Stomach (tissue), 8 donors: ENCODE measurements at regions not wholly inside any gene's neighbourhood (a gene's known extent, or its start where the extent isn't known, plus 50 kb on each side); places are given as distances from the start of the nearest gene placed in this dataset.

Experiments
- DNase-seq, 2 donors: peaks; one replicate each; pipeline versions ENCODE4 v3.0.0 to v3.0.0-alpha.2; 2013 to 2019
- H3K27ac ChIP-seq, 5 donors: fragments of 200-600 bp in 4 of 5; sonication (generic) in 4 of 5; one replicate each; pipeline ENCODE4 v1.5.1; 2013 to 2019; ENCODE audit warnings: mild to moderate bottlenecking in 1 of 5, moderate library complexity in 1 of 5
- H3K27me3 ChIP-seq, 3 donors: fragments of 200-600 bp; sonication (generic); one replicate each; pipeline ENCODE4 v1.5.1; 2017 to 2019; ENCODE audit warnings: mixed run types in 1 of 3
- H3K36me3 ChIP-seq, 4 donors: fragments of 200-600 bp; sonication (generic); 1 replicate in 3 of 4; 2 replicates in 1 of 4; pipeline ENCODE4 v1.5.1; 2016 to 2019
- H3K4me1 ChIP-seq, 4 donors: fragments of 200-600 bp; sonication (generic); one replicate each; pipeline ENCODE4 v1.5.1; 2016 to 2019
- H3K4me3 ChIP-seq, 4 donors: fragments of 200-600 bp; sonication (generic) in 3 of 4; one replicate each; pipeline ENCODE4 v1.5.1; 2016 to 2019; ENCODE audit warnings: mild to moderate bottlenecking in 1 of 4
- H3K9me3 ChIP-seq, 4 donors: fragments of 200-600 bp; sonication (generic); one replicate each; pipeline ENCODE4 v1.5.1; 2016 to 2019
- EP300 ChIP-seq: sonication (generic); formaldehyde crosslinking; IDR thresholded peaks from one replicate; pipeline ENCODE4 v1.6.1; 2017; ENCODE audit warnings: antibody characterized with exemption
- POLR2A ChIP-seq, 4 donors: fragments of 450-650 bp; IDR thresholded peaks; one replicate each; pipeline ENCODE4 v1.6.1; 2016; ENCODE audit warnings: antibody characterized with exemption in 4 of 4, control low read depth in 2 of 4, mild to moderate bottlenecking in 1 of 4, moderate library complexity in 1 of 4
- POLR2AphosphoS5 ChIP-seq, 3 donors: sonication (generic); formaldehyde crosslinking; IDR thresholded peaks; one replicate each; pipeline ENCODE4 v1.6.1; 2016; ENCODE audit warnings: antibody characterized with exemption in 3 of 3
- WGBS, 5 donors: extraction: QIAGEN DNeasy Blood & Tissue Kit in 3 of 5; methylation state at CpG; one replicate each; pipeline versions ENCODE4 v1.1.5 to v1.1.7; 2013 to 2018; 5-methylcytosine and 5-hydroxymethylcytosine counted together
- intact Hi-C: fragments of 100-400 bp; cut with DNase I; formaldehyde crosslinking; loops from one replicate; pipeline ENCODE4 v1.15.1; 2023; ENCODE audit warnings: low total_unique reads
- TF ChIP-seq, protein P1 (sequence below), 7 experiments: fragments of 450-650 bp in 4 of 7; fragments of 200-600 bp in 3 of 7; sonication (generic) in 3 of 7; IDR thresholded peaks; one replicate each; pipeline ENCODE4 v1.5.1; 2016 to 2019; ENCODE audit warnings: antibody characterized with exemption in 7 of 7, control low read depth in 2 of 7, mild to moderate bottlenecking in 1 of 7
- donor health status: healthy with polysubstance abuse.
- donor health status: Bipolar disorder and iron deficiency.
- donor health status: healthy.

DNA sequence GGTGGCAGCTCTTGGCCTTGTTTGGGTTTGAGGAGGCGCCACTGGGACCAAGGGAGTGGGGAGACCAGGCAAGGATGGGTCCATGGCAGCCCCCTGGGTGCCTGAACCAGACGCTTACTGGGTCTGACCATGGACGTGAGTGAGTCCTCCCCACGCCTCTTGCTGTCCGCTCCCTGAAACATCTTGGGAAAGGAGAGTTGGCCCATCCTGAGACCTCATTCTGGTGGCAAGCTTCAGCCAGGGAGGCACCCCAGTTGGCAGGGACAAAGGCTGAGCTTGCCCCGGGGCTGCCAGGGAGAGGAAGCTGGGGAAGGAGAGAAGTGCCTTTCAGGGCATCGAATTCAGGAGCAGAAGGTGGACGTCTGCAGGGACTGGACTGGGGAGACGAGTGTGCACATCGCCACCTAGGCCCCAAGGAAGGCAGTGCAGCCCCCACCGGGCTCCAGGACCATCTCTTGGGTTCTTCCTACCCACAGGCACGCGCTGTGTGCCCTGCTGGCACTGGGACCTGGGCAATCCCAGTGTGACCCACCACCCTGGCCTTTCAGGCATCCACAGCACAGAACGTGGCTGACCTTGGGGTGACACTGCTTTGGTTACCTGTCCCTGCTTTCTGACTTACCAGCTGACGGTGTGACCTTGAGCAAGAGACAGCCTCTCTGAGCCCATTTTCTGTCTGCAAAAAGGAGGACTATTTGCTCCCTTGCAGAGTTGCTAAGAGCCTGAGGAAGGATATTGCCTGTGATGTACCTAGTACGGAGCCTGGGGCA is 132.9 kb upstream of the WNT4 start:
- intact Hi-C loops: loop anchor here (10.0 kb wide), 1 partner anchor 141 kb away; no protein-coding TSS in a partner anchor

DNA sequence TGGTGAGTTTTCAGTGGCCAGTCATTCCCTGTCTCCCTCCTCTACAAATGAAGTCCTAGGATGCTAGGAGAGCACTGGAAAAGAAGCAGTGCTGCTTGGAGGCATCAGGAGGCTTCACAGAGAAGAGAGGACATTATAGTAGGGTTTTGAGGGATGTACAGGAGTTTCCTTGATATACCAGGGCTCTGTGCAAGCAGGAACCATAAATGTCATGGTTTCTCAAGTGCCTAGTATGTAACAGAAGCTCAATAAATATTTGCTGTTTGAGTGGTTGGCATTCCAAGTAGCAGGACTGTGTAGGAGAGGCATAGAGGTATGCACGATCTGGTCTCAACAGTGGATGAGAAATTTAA is 133.5 kb upstream of the WNT4 start:
- 31 to 66% (median 40%) methylated on average over 1 of the region's 1 CpG for WGBS, 5 donors

More for the DNA sequence above, 132.9 kb upstream of the WNT4 start:
- Histone ChIP-seq H3K4me3 (no peak overlapping the region), H3K27ac (no peak overlapping the region), H3K27me3 (peaks cover 0 to 20% (median 0%) of the 10 kb centered on the region in 3 donors), H3K4me1 (peaks cover 0 to 7% (median 0%) of the 10 kb centered on the region in 4 donors), H3K36me3 (no peaks in the 10 kb centered on the region), H3K9me3 (no peaks in the 10 kb centered on the region)
- TF ChIP-seq POLR2A (IDR thresholded peaks at IDR 0.05) (no peak), EP300 (no peak), POLR2AphosphoS5 (IDR thresholded peaks at IDR 0.05) (no peak)
- TF ChIP-seq, protein P1, sequence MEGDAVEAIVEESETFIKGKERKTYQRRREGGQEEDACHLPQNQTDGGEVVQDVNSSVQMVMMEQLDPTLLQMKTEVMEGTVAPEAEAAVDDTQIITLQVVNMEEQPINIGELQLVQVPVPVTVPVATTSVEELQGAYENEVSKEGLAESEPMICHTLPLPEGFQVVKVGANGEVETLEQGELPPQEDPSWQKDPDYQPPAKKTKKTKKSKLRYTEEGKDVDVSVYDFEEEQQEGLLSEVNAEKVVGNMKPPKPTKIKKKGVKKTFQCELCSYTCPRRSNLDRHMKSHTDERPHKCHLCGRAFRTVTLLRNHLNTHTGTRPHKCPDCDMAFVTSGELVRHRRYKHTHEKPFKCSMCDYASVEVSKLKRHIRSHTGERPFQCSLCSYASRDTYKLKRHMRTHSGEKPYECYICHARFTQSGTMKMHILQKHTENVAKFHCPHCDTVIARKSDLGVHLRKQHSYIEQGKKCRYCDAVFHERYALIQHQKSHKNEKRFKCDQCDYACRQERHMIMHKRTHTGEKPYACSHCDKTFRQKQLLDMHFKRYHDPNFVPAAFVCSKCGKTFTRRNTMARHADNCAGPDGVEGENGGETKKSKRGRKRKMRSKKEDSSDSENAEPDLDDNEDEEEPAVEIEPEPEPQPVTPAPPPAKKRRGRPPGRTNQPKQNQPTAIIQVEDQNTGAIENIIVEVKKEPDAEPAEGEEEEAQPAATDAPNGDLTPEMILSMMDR (IDR thresholded peaks at IDR 0.05): peak in 5 of 7 experiments; percentile 63 to 94 (median 82)
- 36 to 49% (median 40%) methylated on average over 9 to 16 of the region's 16 CpGs for WGBS, 5 donors
- DNase-seq: peak; percentile 76 to 80

DNA sequence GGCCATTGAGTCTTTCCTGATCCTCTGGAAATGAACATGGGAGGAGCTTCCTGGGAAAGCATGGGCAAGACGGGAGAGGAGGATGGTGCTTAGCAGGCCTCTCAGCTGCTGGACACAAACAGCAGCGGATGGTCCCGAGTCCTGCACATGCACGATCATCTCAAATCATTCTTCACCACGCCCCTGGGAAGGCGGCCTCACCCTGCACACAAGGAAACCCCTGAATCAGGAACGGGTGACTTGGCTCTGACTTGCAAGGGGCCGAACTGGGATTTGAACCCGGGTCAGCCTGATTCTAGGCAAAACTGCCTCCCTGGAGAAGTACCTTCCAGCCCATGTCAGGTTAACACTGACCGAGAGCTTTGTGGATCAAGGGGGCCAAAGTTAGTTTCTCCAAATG is 134.8 kb upstream of the WNT4 start:
- Histone ChIP-seq H3K4me3 (no peak overlapping the region), H3K9me3 (no peaks in the 10 kb centered on the region), H3K27me3 (peaks cover 0 to 21% (median 0%) of the 10 kb centered on the region in 3 donors), H3K4me1 (peaks cover 0 to 7% (median 0%) of the 10 kb centered on the region in 4 donors), H3K36me3 (no peaks in the 10 kb centered on the region), H3K27ac (no peak overlapping the region)
- TF ChIP-seq POLR2A (IDR thresholded peaks at IDR 0.05) (no peak), POLR2AphosphoS5 (IDR thresholded peaks at IDR 0.05) (no peak), EP300 (no peak)
- TF ChIP-seq, protein P1 (IDR thresholded peaks at IDR 0.05): no peak
- intact Hi-C loops: loop anchor here (10.0 kb wide), 1 partner anchor 143 kb away; no protein-coding TSS in a partner anchor
- DNase-seq: no peak
- WGBS, 5 donors: 77 to 82% (median 81%) methylated on average over 10 of the region's 10 CpGs

More for the DNA sequence above, 133.5 kb upstream of the WNT4 start:
- Histone ChIP-seq H3K27ac (no peak overlapping the region), H3K36me3 (no peaks in the 10 kb centered on the region), H3K9me3 (no peaks in the 10 kb centered on the region), H3K4me1 (peaks cover 0 to 7% (median 0%) of the 10 kb centered on the region in 4 donors), H3K4me3 (no peak overlapping the region), H3K27me3 (peaks cover 0 to 20% (median 0%) of the 10 kb centered on the region in 3 donors)
- intact Hi-C loops: loop anchor here (10.0 kb wide), 1 partner anchor 142 kb away; no protein-coding TSS in a partner anchor
- no peak for DNase-seq
- TF ChIP-seq POLR2A (IDR thresholded peaks at IDR 0.05) (no peak), EP300 (no peak), POLR2AphosphoS5 (IDR thresholded peaks at IDR 0.05) (no peak)
- TF ChIP-seq, protein P1 (IDR thresholded peaks at IDR 0.05): no peak

GRCh38 chr1:22279735-22280134 is 136.8 kb upstream of the WNT4 start:
- Histone ChIP-seq H3K36me3 (no peaks in the 10 kb centered on the region), H3K27me3 (peaks cover 0 to 25% (median 0%) of the 10 kb centered on the region in 3 donors), H3K9me3 (no peaks in the 10 kb centered on the region), H3K4me1 (peaks cover 0 to 7% (median 0%) of the 10 kb centered on the region in 4 donors), H3K4me3 (no peak overlapping the region), H3K27ac (no peak overlapping the region)
- no peak for TF ChIP-seq POLR2AphosphoS5 (IDR thresholded peaks at IDR 0.05)
- no peak for TF ChIP-seq EP300
- TF ChIP-seq POLR2A (IDR thresholded peaks at IDR 0.05): no peak
- TF ChIP-seq, protein P1 (IDR thresholded peaks at IDR 0.05): no peak
- intact Hi-C loops: loop anchor here (10.0 kb wide), 1 partner anchor 145 kb away; no protein-coding TSS in a partner anchor
- 91 to 99% (median 95%) methylated on average over 3 of the region's 3 CpGs for WGBS, 5 donors
- no peak for DNase-seq
